RWPE2 (cell line): ENCODE measurements at regions not wholly inside any gene's neighbourhood (a gene's known extent, or its start where the extent isn't known, plus 50 kb on each side); places are given as distances from the start of the nearest gene placed in this dataset.
"Not testable (repeated sequence)": the region's sequence is repeated elsewhere in the genome, so short reads cannot be mapped to it uniquely, and the experiment has no call there.

Experiments used
- ATAC-seq: fragments of 200-7000 bp; cut with Tn5 transposase; 3 replicates; pipeline ENCODE4 v1.9.1; 2021; ENCODE audit warnings: low read depth
- DNase-seq: peaks from one replicate; pipeline ENCODE4 v3.0.0-alpha.2; 2020; ENCODE audit warnings: low spot score
- H3K27ac ChIP-seq: fragments of 450-650 bp; 2 replicates; pipeline ENCODE4 v1.5.1; 2017; ENCODE audit warnings: mild to moderate bottlenecking; ENCODE audit not compliant: poor library complexity, severe bottlenecking
- H3K27me3 ChIP-seq: fragments of 250-450 bp; sonication (Bioruptor Pico); 2 replicates; pipeline ENCODE4 v1.5.1; 2021; ENCODE audit warnings: mild to moderate bottlenecking, moderate library complexity; ENCODE audit not compliant: insufficient read depth, poor library complexity, severe bottlenecking
- H3K36me3 ChIP-seq: fragments of 250-450 bp; sonication (Bioruptor Pico); 2 replicates; pipeline ENCODE4 v1.5.1; 2020; ENCODE audit warnings: low read depth, mild to moderate bottlenecking, moderate library complexity
- H3K4me1 ChIP-seq: fragments of 250-450 bp; sonication (Bioruptor Pico); 2 replicates; pipeline ENCODE4 v1.5.1; 2021; ENCODE audit warnings: mild to moderate bottlenecking, moderate library complexity; ENCODE audit not compliant: insufficient read depth, poor library complexity, severe bottlenecking
- H3K4me3 ChIP-seq: fragments of 250-450 bp; sonication (Bioruptor Pico); 2 replicates; pipeline ENCODE4 v1.5.1; 2021; ENCODE audit warnings: mild to moderate bottlenecking, moderate library complexity; ENCODE audit not compliant: severe bottlenecking
- H3K9me3 ChIP-seq: fragments of 250-450 bp; sonication (Bioruptor Pico); 2 replicates; pipeline ENCODE4 v1.5.1; 2021; ENCODE audit warnings: mild to moderate bottlenecking, moderate library complexity; ENCODE audit not compliant: severe bottlenecking

GRCh38 chr4:189627041-189627440 is 313.6 kb upstream of the FRG1 start:
- not testable (repeated sequence) for H3K27me3 ChIP-seq, H3K36me3 ChIP-seq, H3K9me3 ChIP-seq, H3K27ac ChIP-seq, H3K4me3 ChIP-seq, ATAC-seq, DNase-seq, H3K4me1 ChIP-seq

- H3K27me3 ChIP-seq, ATAC-seq, H3K27ac ChIP-seq, H3K4me1 ChIP-seq, H3K4me3 ChIP-seq, DNase-seq, H3K9me3 ChIP-seq, H3K36me3 ChIP-seq: not testable (repeated sequence)
These were observed 310.9 kb upstream of the FRG1 start for GRCh38 chr4:189629733-189630132.

GRCh38 chr4:189630913-189631567 is 309.6 kb upstream of the FRG1 start:
- DNase-seq, ATAC-seq, H3K4me1 ChIP-seq: not testable (repeated sequence)

GRCh38 chr4:189631568-189631916 is 309.1 kb upstream of the FRG1 start:
- not testable (repeated sequence) for H3K4me1 ChIP-seq, ATAC-seq, H3K9me3 ChIP-seq, H3K36me3 ChIP-seq, H3K27me3 ChIP-seq, DNase-seq, H3K27ac ChIP-seq, H3K4me3 ChIP-seq

More at GRCh38 chr4:189630913-189631567, 309.6 kb upstream of the FRG1 start:
- H3K27ac ChIP-seq, H3K9me3 ChIP-seq, H3K27me3 ChIP-seq, H3K36me3 ChIP-seq, H3K4me3 ChIP-seq: not testable (repeated sequence)

- H3K4me3 ChIP-seq = not testable (repeated sequence)
These were observed 290.2 kb upstream of the FRG1 start for GRCh38 chr4:189650436-189650835.

GRCh38 chr4:189653130-189653653 is 287.5 kb upstream of the FRG1 start:
- H3K9me3 ChIP-seq, ATAC-seq, H3K4me3 ChIP-seq, DNase-seq, H3K36me3 ChIP-seq, H3K4me1 ChIP-seq, H3K27me3 ChIP-seq, H3K27ac ChIP-seq: not testable (repeated sequence)

More at GRCh38 chr4:189650436-189650835, 290.2 kb upstream of the FRG1 start:
- H3K4me1 ChIP-seq, DNase-seq, H3K27ac ChIP-seq, ATAC-seq, H3K27me3 ChIP-seq, H3K36me3 ChIP-seq, H3K9me3 ChIP-seq: not testable (repeated sequence)

GRCh38 chr4:189653983-189654382 is 286.7 kb upstream of the FRG1 start:
- ATAC-seq, H3K27me3 ChIP-seq, H3K27ac ChIP-seq, DNase-seq, H3K4me3 ChIP-seq, H3K9me3 ChIP-seq, H3K36me3 ChIP-seq, H3K4me1 ChIP-seq: not testable (repeated sequence)

GRCh38 chr4:189654396-189654795 is 286.3 kb upstream of the FRG1 start:
- H3K9me3 ChIP-seq, DNase-seq, H3K36me3 ChIP-seq, ATAC-seq, H3K27me3 ChIP-seq, H3K27ac ChIP-seq, H3K4me3 ChIP-seq, H3K4me1 ChIP-seq: not testable (repeated sequence)

- not testable (repeated sequence) for H3K27ac ChIP-seq, DNase-seq, H3K27me3 ChIP-seq, H3K9me3 ChIP-seq, H3K4me1 ChIP-seq, ATAC-seq, H3K36me3 ChIP-seq, H3K4me3 ChIP-seq
These were observed 284.9 kb upstream of the FRG1 start for GRCh38 chr4:189655817-189656216.
